ENCODE measurements at regions not wholly inside any gene's neighbourhood (a gene's known extent, or its start where the extent isn't known, plus 50 kb on each side); places are given as distances from the start of the nearest gene placed in this dataset.
"Not testable (repeated sequence)": the region's sequence is repeated elsewhere in the genome, so short reads cannot be mapped to it uniquely, and the experiment has no call there.

- no peak for DNase-seq (ENCODE audit: low read depth in 4 of 4, low spot score in 1 of 4)
These were observed 197.0 kb downstream of the FAM181B start for GRCh38 chr11:82536706-82537105.

DNA sequence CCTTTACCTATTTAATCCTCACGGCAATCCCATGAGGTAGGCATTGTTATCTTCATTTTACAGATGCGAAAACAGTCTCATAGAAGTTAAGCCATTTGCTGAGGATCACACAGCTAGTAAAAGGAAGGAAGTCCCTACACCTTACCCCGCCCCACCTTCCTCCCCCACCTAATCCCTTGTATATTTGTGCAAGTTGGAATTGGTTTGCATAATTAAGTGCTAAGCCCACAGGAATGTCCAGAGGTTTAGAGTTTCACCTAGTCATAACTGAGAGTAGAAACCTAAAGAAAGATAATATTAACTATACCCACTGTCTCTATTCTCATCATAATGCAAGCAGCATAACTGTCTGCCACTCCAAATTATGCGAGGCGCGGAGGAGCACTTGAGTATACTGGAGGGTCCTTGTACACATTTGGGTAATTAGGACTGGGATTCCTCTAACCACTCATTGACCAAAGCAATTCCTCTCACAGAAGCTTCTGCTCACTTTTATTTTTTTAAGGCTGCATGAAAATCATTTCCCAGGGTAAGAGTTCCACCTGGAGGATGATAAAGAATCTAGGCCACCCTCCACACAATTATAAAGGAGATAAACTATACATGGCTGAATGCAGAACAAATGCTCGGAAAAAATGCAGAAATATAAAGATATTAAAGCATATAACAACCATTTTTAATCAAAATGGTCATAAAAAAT lies 199.9 kb downstream of the FAM181B start:
- no peak for DNase-seq (ENCODE audit: low read depth in 4 of 4, low spot score in 1 of 4)

DNA sequence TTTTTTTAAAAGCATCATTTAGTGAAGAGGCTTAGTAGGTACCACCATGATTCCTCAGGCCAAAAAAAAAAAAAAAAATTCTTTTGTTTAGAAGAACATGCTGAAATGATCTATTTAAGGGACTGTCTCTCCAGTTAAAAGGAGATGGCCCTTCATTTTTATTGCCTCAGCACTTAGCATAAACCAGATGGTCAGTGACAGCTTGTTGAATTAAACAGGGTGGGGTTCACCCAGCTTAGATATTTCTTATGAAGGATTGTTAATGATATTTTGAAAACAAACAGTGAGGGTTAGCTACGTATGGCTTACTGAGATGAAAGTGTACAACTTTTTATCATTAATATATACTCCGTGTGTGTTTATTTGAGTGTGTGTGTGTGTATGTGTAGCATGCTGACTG lies 203.7 kb downstream of the FAM181B start:
- no peak for DNase-seq (ENCODE audit: low read depth in 4 of 4, low spot score in 1 of 4)

DNA sequence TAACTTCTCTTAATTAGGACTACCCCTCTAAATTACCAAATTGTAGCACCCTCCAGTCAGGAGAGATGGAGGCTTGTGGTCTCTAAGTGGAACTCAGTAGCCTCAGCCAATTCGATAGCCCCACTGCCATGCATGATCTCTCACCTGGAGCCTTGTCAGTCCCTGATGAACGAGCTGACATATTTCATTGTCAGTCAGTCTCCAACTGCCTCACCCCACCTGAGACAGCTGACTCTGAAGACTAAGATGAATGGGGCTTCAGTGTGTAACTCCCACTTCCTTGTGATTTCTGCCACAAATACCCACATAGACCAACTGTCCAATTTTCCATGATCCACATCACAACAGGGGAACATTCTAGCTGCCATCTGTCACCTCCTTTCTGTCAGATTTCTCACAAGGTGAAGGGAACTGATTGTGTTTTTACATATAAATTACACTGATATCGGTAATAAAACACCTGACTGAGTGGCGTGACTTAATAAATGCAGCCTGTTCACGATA lies 206.5 kb downstream of the FAM181B start:
- no peak for DNase-seq (ENCODE audit: low read depth in 4 of 4, low spot score in 1 of 4)

DNA sequence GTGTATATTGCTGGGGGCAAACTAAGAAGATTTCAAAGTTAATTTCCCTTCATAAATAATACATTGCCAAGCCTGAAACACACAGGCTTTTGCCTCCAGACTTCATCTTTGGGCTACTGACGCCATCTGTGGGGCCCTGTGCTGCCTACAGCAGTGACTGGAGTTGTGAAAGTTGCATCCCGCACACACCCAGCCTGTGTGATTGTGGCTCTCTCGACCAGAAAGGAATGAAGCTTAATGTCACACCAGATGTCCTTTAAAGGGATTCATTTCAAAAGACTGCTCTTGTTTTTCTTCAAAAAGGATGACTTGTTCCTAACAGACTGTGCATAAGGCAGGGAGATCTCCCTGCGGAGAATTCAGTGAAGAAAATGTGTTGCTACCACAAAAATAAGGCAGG lies 210.5 kb downstream of the FAM181B start:
- no peak for DNase-seq (ENCODE audit: low read depth in 4 of 4, low spot score in 1 of 4)

GRCh38 chr11:82521427-82521826 lies 212.2 kb downstream of the FAM181B start:
- no peak for DNase-seq (ENCODE audit: low read depth in 4 of 4, low spot score in 1 of 4)

- DNase-seq (ENCODE audit: low read depth in 4 of 4, low spot score in 1 of 4), result no peak
These were observed 226.4 kb downstream of the FAM181B start for GRCh38 chr11:82507288-82507687.

DNA sequence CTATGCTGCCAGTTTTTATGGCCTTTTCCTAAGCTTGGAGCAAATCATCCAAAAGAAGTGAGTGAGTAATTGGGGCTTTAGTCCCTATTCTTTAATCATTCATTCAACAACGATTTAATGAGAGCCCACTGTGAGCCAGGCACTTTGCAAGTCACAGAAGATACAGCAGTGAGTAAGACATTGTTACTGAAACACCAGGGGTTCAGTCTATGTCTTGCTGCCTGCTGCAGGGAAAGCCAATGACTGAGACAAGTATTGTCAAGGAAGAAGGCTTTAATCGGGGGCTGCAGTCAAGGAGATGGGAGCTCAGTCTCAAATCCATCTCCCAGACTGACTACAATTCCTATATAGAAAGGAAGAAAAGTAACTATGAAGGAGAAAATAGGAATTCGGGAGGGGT lies 228.3 kb downstream of the FAM181B start:
- no peak for DNase-seq (ENCODE audit: low read depth in 4 of 4, low spot score in 1 of 4)

- not testable (repeated sequence) for DNase-seq (ENCODE audit: low read depth in 4 of 4, low spot score in 1 of 4)
These were observed 232.5 kb downstream of the FAM181B start for GRCh38 chr11:82501174-82501573.

GRCh38 chr11:82494988-82495432 lies 238.7 kb downstream of the FAM181B start:
- no peak for DNase-seq (ENCODE audit: low read depth in 4 of 4, low spot score in 1 of 4)

DNA sequence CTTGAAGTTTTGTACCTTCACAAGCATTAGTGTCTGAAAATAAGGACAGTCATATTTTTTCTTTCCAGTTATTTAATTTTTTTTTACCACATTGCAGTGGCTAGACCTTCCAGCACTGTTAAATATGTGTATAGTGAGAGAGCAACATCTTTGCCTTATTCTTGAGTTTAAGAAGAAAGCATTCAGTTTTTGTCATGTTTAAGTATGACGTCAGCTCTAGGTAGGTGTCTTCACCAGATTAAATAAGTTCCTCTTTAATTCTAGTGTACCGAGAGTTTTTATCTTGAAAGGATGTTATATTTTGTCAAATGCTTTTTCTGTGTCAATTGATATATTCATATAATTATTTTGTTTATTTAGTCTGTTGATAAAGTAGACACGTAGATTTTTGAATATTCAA lies 258.8 kb downstream of the FAM181B start:
- no peak for DNase-seq (ENCODE audit: low read depth in 4 of 4, low spot score in 1 of 4)

- DNase-seq (ENCODE audit: low read depth in 4 of 4, low spot score in 1 of 4), result no peak
These were observed 268.2 kb downstream of the FAM181B start for GRCh38 chr11:82465481-82465880.

GRCh38 chr11:82462608-82463242 lies 270.9 kb downstream of the FAM181B start:
- DNase-seq (ENCODE audit: low read depth in 4 of 4, low spot score in 1 of 4), result no peak

DNA sequence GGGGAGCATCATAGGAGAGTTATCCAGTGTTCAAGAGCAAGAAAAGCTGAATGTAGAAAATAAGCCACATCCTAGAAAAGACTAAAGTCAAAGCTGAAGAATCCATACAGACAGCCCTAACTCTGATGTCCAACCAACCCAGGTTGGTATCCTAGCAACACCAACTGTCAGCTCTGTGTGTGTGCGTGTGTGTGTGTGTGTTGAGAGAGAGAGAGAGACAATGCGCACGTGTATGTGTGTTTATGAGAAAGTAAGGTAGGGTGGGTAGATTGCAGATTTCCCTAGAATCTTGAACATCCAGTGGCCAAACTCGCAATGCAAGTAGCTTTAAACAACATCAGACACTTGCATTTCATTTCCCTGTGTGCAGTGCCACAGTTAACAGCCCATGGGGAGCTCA lies 274.9 kb downstream of the FAM181B start:
- no peak for DNase-seq (ENCODE audit: low read depth in 4 of 4, low spot score in 1 of 4)

DNA sequence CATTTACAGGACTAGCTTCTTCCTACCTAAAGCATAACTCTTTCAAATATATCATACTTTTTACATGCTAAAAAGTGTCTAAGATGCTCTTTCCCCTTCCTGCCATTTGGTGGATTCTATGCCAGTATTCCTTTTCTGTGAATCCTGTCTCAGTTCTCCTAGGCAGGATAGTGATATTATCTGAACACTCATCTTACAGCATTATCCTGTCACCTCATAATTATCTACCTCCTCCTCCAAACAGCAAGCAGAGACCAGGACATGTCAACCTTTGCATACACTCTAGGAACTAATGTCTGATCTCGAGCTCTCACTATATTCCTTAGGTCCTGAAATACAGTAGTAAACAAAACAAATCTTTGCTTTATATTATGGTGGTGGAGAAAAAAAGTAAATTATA lies 275.5 kb downstream of the FAM181B start:
- no peak for DNase-seq (ENCODE audit: low read depth in 4 of 4, low spot score in 1 of 4)

DNA sequence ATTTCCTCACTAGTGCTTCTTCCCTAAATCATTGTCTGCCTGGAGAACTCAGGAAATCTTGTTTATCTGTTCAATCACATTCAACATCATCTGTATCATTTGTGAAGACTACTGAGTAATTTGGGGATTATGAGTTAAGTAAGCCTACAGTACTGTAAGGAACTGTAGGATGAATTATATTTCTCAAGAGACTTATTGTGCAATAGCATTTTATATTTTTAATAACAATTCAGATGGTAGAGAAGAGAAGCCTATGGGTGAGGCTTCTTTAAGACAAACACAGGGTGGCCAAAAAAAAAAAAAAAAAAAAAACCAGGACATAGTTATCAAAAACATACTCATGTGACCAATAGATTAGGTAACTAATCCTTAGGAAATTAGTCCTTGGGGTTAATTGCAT lies 282.7 kb downstream of the FAM181B start:
- no peak for DNase-seq (ENCODE audit: low read depth in 4 of 4, low spot score in 1 of 4)

DNA sequence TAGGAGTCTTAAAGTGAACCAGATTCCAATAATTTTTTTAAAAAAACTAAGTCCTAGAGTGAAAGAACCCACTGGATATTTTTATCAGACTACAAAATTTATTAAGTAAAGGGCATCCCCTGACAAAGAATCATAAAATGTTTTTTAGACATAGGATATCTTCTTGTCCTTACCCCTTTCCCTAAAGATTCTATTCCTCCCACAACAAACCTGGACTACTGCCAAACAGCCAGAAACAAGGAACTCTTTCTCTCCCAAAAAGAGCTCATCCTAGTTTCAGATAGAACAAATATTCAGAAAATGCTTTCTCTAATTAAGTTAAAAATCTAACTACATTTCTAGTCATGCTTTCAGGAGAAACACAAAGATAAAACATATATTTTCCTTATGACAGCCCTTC lies 327.1 kb downstream of the FAM181B start:
- DNase-seq (ENCODE audit: low read depth in 4 of 4, low spot score in 1 of 4), result no peak

DNA sequence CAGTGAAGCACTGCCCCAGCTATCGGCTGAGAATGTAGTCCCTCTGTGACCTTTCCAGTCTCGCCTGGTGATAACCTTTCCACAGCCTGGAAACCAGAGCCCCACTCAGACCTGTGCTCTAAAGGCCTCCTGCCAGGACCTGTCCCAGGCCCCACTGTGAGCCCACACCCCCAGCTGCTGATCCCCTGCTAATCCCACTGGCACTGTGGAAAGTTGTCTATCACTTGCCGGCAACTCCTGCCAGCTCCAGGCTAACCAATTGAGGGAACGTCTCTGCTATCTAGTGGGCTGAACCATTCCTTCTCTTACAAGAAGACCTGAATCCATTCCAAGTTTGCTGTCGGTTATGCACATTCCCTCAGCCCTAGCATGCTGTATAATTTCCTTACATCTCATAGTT lies 328.2 kb downstream of the FAM181B start:
- DNase-seq (ENCODE audit: low read depth in 4 of 4, low spot score in 1 of 4), result no peak

- no peak for DNase-seq (ENCODE audit: low read depth in 4 of 4, low spot score in 1 of 4)
These were observed 328.7 kb downstream of the FAM181B start for GRCh38 chr11:82404981-82405380.

GRCh38 chr11:82403640-82404305 lies 329.9 kb downstream of the FAM181B start:
- no peak for DNase-seq (ENCODE audit: low read depth in 4 of 4, low spot score in 1 of 4)

GRCh38 chr11:82398300-82398815 lies 335.3 kb downstream of the FAM181B start:
- DNase-seq (ENCODE audit: low read depth in 4 of 4, low spot score in 1 of 4), result no peak

DNA sequence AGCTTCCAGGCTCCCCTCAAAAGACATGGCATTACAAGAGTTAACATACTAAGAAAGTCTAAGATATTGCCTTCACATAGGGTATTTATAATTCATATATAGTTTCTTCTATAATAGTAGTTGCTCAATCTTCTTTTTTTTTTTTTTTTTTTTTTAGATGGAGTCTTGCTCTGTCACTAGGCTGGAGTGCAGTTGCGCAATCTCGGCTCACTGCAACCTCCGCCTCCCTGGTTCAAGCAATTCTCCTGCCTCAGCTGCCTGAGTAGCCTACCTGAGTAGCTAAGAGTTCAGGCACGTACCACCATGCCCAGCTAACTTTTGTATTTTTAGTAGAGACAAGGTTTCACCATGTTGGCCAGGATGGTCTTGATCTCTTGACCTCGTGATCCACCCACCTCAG lies 337.0 kb downstream of the FAM181B start:
- not testable (repeated sequence) for DNase-seq (ENCODE audit: low read depth in 4 of 4, low spot score in 1 of 4)

All from stimulated activated CD4-positive, alpha-beta T cell treated with anti-CD3 and anti-CD28 coated beads, Interleukin-1b, Interleukin-23, amount 100 ng/mL, for 24 hours (primary cell).